Uterus (tissue), 3 donors: ENCODE measurements at regions not wholly inside any gene's neighbourhood (a gene's known extent, or its start where the extent isn't known, plus 50 kb on each side); places are given as distances from the start of the nearest gene placed in this dataset.

Experiments
- DNase-seq, 2 donors: peaks; one replicate each; pipeline ENCODE4 v3.0.0-alpha.2; 2019 to 2020
- H3K27ac ChIP-seq, 2 donors: fragments of 200-600 bp; sonication (generic); 1 replicate in 1 of 2; 2 replicates in 1 of 2; pipeline ENCODE4 v1.5.1; 2016 to 2018
- H3K27me3 ChIP-seq, 2 donors: fragments of 200-600 bp; sonication (generic); one replicate each; pipeline ENCODE4 v1.5.1; 2018 to 2019; ENCODE audit warnings: control low read depth in 1 of 2
- H3K36me3 ChIP-seq, 2 donors: fragments of 200-600 bp; sonication (generic); one replicate each; pipeline ENCODE4 v1.5.1; 2019; ENCODE audit warnings: control low read depth in 1 of 2
- H3K4me1 ChIP-seq, 2 donors: fragments of 200-600 bp; sonication (generic); one replicate each; pipeline ENCODE4 v1.5.1; 2018 to 2019; ENCODE audit warnings: control low read depth in 1 of 2
- H3K4me3 ChIP-seq, 2 donors: fragments of 200-600 bp; sonication (generic); 1 replicate in 1 of 2; 2 replicates in 1 of 2; pipeline ENCODE4 v1.5.1; 2018 to 2019; ENCODE audit warnings: mild to moderate bottlenecking in 1 of 2
- H3K9me3 ChIP-seq, 2 donors: fragments of 200-600 bp; sonication (generic); one replicate each; pipeline ENCODE4 v1.5.1; 2019; ENCODE audit warnings: control low read depth in 1 of 2
- CTCF ChIP-seq, 4 experiments: fragments of 200-600 bp in 2 of 4; fragments of 450-650 bp in 2 of 4; sonication (generic) in 2 of 4; IDR thresholded peaks; one replicate each; pipeline ENCODE4 v1.5.1; 2016 to 2019; ENCODE audit warnings: antibody characterized with exemption in 4 of 4, mild to moderate bottlenecking in 2 of 4, moderate library complexity in 1 of 4
- POLR2A ChIP-seq, 2 donors: fragments of 450-650 bp; IDR thresholded peaks; one replicate each; pipeline ENCODE4 v1.6.1; 2016; ENCODE audit warnings: antibody characterized with exemption in 2 of 2, mild to moderate bottlenecking in 1 of 2, moderate library complexity in 1 of 2
- intact Hi-C: fragments of 100-400 bp; cut with DNase I; formaldehyde crosslinking; loops from one replicate; pipeline ENCODE4 v1.15.1; 2023; ENCODE audit warnings: low total_unique reads
- donor health status: DM: yes; HTN: yes; CAD: no.

GRCh38 chr18:39752351-39752750, 2186.8 kb upstream of the CELF4 start:
- H3K27me3 ChIP-seq, result no peaks in the 10 kb centered on the region
- no peak overlapping the region for H3K4me3 ChIP-seq
- no peaks in the 10 kb centered on the region for H3K4me1 ChIP-seq
- TF ChIP-seq CTCF (IDR thresholded peaks at IDR 0.05), result no peak
- TF ChIP-seq POLR2A (IDR thresholded peaks at IDR 0.05), result no peak
- intact Hi-C loops, result no loop called here
- no peak for DNase-seq
- no peaks in the 10 kb centered on the region for H3K9me3 ChIP-seq
- no peak overlapping the region for H3K27ac ChIP-seq
- no peaks in the 10 kb centered on the region for H3K36me3 ChIP-seq

GRCh38 chr18:39751921-39752320, 2186.3 kb upstream of the CELF4 start:
- no peak for DNase-seq
- TF ChIP-seq POLR2A (IDR thresholded peaks at IDR 0.05) (no peak), CTCF (IDR thresholded peaks at IDR 0.05) (no peak)
- no peak overlapping the region for H3K27ac ChIP-seq

GRCh38 chr18:39751161-39751560, 2185.6 kb upstream of the CELF4 start:
- TF ChIP-seq POLR2A (IDR thresholded peaks at IDR 0.05) (no peak), CTCF (IDR thresholded peaks at IDR 0.05) (no peak)
- H3K9me3 ChIP-seq, result no peaks in the 10 kb centered on the region
- no peaks in the 10 kb centered on the region for H3K36me3 ChIP-seq
- no peaks in the 10 kb centered on the region for H3K27me3 ChIP-seq
- H3K27ac ChIP-seq, result no peak overlapping the region
- intact Hi-C loops, result no loop called here
- no peaks in the 10 kb centered on the region for H3K4me1 ChIP-seq
- no peak for DNase-seq
- no peak overlapping the region for H3K4me3 ChIP-seq

More at GRCh38 chr18:39751921-39752320, 2186.3 kb upstream of the CELF4 start:
- Histone ChIP-seq H3K27me3 (no peaks in the 10 kb centered on the region), H3K4me3 (no peak overlapping the region), H3K36me3 (no peaks in the 10 kb centered on the region), H3K9me3 (no peaks in the 10 kb centered on the region), H3K4me1 (no peaks in the 10 kb centered on the region)
- intact Hi-C loops, result no loop called here

DNA sequence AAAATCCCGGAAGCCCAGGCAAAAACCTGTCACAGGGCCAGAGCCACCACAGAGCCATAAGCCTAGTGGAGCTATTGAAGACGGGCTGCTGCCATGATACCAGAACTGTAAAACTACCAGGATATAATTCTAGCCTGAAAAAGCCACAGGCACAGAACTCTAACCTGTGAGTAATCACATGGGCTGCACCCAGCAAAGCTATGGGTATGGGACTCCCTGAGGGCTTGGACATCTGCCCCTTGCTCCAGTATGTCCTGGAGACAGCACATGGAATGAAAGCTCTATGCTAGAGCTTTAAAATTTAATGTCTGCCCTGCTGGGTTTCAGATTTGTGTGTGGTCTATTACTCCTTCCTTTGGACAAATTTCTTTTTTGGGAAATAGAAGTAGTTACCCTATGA, 2183.6 kb upstream of the CELF4 start:
- Histone ChIP-seq H3K4me1 (no peaks in the 10 kb centered on the region), H3K9me3 (no peaks in the 10 kb centered on the region), H3K36me3 (no peaks in the 10 kb centered on the region), H3K27me3 (no peaks in the 10 kb centered on the region), H3K4me3 (no peak overlapping the region), H3K27ac (no peak overlapping the region)
- no peak for DNase-seq
- intact Hi-C loops, result no loop called here
- TF ChIP-seq POLR2A (IDR thresholded peaks at IDR 0.05) (no peak), CTCF (IDR thresholded peaks at IDR 0.05) (no peak)

- Histone ChIP-seq H3K4me3 (no peak overlapping the region), H3K27me3 (no peaks in the 10 kb centered on the region), H3K36me3 (no peaks in the 10 kb centered on the region), H3K4me1 (no peaks in the 10 kb centered on the region), H3K9me3 (no peaks in the 10 kb centered on the region), H3K27ac (no peak overlapping the region)
- intact Hi-C loops, result no loop called here
- TF ChIP-seq POLR2A (IDR thresholded peaks at IDR 0.05) (no peak), CTCF (IDR thresholded peaks at IDR 0.05) (no peak)
- DNase-seq, result no peak
Observed at GRCh38 chr18:39748727-39749126, 2183.1 kb upstream of the CELF4 start.
